Parathyroid adenoma (tissue), 2 donors: ENCODE measurements at regions not wholly inside any gene's neighbourhood (a gene's known extent, or its start where the extent isn't known, plus 50 kb on each side); places are given as distances from the start of the nearest gene placed in this dataset.

Source experiments
- H2AFZ ChIP-seq: fragments of 300-600 bp; sonication (generic); one replicate; pipeline ENCODE4 v1.7.0; 2017; ENCODE audit warnings: antibody characterized with exemption, mild to moderate bottlenecking
- H3K27ac ChIP-seq: fragments of 300-600 bp; sonication (generic); one replicate; pipeline ENCODE4 v1.7.0; 2017
- H3K27me3 ChIP-seq: fragments of 300-600 bp; sonication (generic); one replicate; pipeline ENCODE4 v1.7.0; 2017; ENCODE audit warnings: low read length; ENCODE audit not compliant: control insufficient read depth, insufficient read depth
- H3K36me3 ChIP-seq: fragments of 300-600 bp; sonication (generic); one replicate; pipeline ENCODE4 v1.7.0; 2017; ENCODE audit warnings: low read length; ENCODE audit not compliant: control insufficient read depth, insufficient read depth
- H3K4me1 ChIP-seq: fragments of 300-600 bp; sonication (generic); one replicate; pipeline ENCODE4 v1.7.0; 2017; ENCODE audit warnings: control low read depth
- H3K4me2 ChIP-seq: fragments of 300-600 bp; sonication (generic); one replicate; pipeline ENCODE4 v1.7.0; 2017; ENCODE audit warnings: low read length
- H3K4me3 ChIP-seq: fragments of 300-600 bp; sonication (generic); one replicate; pipeline ENCODE4 v1.7.0; 2017; ENCODE audit warnings: low read depth, low read length
- H3K79me2 ChIP-seq: fragments of 300-600 bp; sonication (generic); one replicate; pipeline ENCODE4 v1.7.0; 2017; ENCODE audit warnings: control low read depth
- H3K9ac ChIP-seq: fragments of 300-600 bp; sonication (generic); one replicate; pipeline ENCODE4 v1.7.0; 2017; ENCODE audit warnings: mild to moderate bottlenecking
- H3K9me3 ChIP-seq: fragments of 300-600 bp; sonication (generic); one replicate; pipeline ENCODE4 v1.7.0; 2017; ENCODE audit warnings: low read length; ENCODE audit not compliant: control insufficient read depth
- CTCF ChIP-seq: fragments of 300-600 bp; sonication (generic); IDR thresholded peaks from one replicate; pipeline ENCODE4 v1.7.0; 2017; ENCODE audit warnings: antibody characterized with exemption, mild to moderate bottlenecking
- donor health status: primary hyperparathyroidism.

- Histone ChIP-seq H3K36me3 (no peaks in the 10 kb centered on the region), H3K4me1 (no peaks in the 10 kb centered on the region), H3K79me2 (no peaks in the 10 kb centered on the region), H3K9me3 (no peaks in the 10 kb centered on the region), H2AFZ (no peak overlapping the region), H3K4me2 (no peak overlapping the region), H3K27ac (no peak overlapping the region), H3K4me3 (no peak overlapping the region), H3K9ac (no peak overlapping the region), H3K27me3 (no peaks in the 10 kb centered on the region)
- no peak for TF ChIP-seq CTCF
Observed at GRCh38 chr2:155379494-155379893, 681.0 kb downstream of the KCNJ3 start.

GRCh38 chr2:155377931-155378444, 679.5 kb downstream of the KCNJ3 start:
- no peaks in the 10 kb centered on the region for H3K4me1 ChIP-seq
- H3K79me2 ChIP-seq, result no peaks in the 10 kb centered on the region
- H3K27me3 ChIP-seq, result no peaks in the 10 kb centered on the region
- no peaks in the 10 kb centered on the region for H3K36me3 ChIP-seq
- H3K4me3 ChIP-seq, result no peak overlapping the region
- H3K9ac ChIP-seq, result no peak overlapping the region
- no peak overlapping the region for H2AFZ ChIP-seq
- no peak overlapping the region for H3K4me2 ChIP-seq
- no peak for TF ChIP-seq CTCF
- H3K9me3 ChIP-seq, result no peaks in the 10 kb centered on the region
- H3K27ac ChIP-seq, result no peak overlapping the region

GRCh38 chr2:155377266-155377680, 678.8 kb downstream of the KCNJ3 start:
- Histone ChIP-seq H3K79me2 (no peaks in the 10 kb centered on the region), H3K27ac (no peak overlapping the region), H3K9me3 (no peaks in the 10 kb centered on the region), H3K36me3 (no peaks in the 10 kb centered on the region), H3K4me2 (no peak overlapping the region), H2AFZ (no peak overlapping the region), H3K27me3 (no peaks in the 10 kb centered on the region), H3K9ac (no peak overlapping the region), H3K4me1 (no peaks in the 10 kb centered on the region), H3K4me3 (no peak overlapping the region)
- TF ChIP-seq CTCF, result no peak

- Histone ChIP-seq H3K4me1 (no peaks in the 10 kb centered on the region), H3K27ac (no peak overlapping the region), H3K79me2 (no peaks in the 10 kb centered on the region), H3K9me3 (no peaks in the 10 kb centered on the region), H3K36me3 (no peaks in the 10 kb centered on the region), H3K4me3 (no peak overlapping the region), H3K4me2 (no peak overlapping the region), H2AFZ (no peak overlapping the region), H3K9ac (no peak overlapping the region), H3K27me3 (no peaks in the 10 kb centered on the region)
- no peak for TF ChIP-seq CTCF
Observed at GRCh38 chr2:155372969-155373368, 674.5 kb downstream of the KCNJ3 start.

- Histone ChIP-seq H3K9ac (no peak overlapping the region), H3K79me2 (no peaks in the 10 kb centered on the region), H3K27ac (no peak overlapping the region), H3K27me3 (no peaks in the 10 kb centered on the region), H3K4me2 (no peak overlapping the region), H3K4me1 (no peaks in the 10 kb centered on the region), H2AFZ (no peak overlapping the region), H3K4me3 (no peak overlapping the region), H3K9me3 (no peaks in the 10 kb centered on the region), H3K36me3 (no peaks in the 10 kb centered on the region)
- TF ChIP-seq CTCF, result no peak
Observed at GRCh38 chr2:155368934-155369333, 670.4 kb downstream of the KCNJ3 start.
